A673 (cell line): ENCODE measurements at regions not wholly inside any gene's neighbourhood (a gene's known extent, or its start where the extent isn't known, plus 50 kb on each side); places are given as distances from the start of the nearest gene placed in this dataset.

Source experiments
- BruUV-seq: library from RNA; stranded (reverse); fragments of 400-500 nt; replicated peaks from 2 replicates; lab custom pipeline; 2021; lab: Mats Ljungman, UMichigan
- CTCF ChIA-PET: fragments of 300-600 bp; sonication (Branson Sonifier 250); formaldehyde crosslinking; loops from one replicate; lab custom pipeline; 2022; ENCODE audit warnings: antibody characterized with exemption; lab: Charles Lee
- POLR2A ChIA-PET: fragments of 300-600 bp; sonication (Branson Sonifier 250); formaldehyde crosslinking; loops from one replicate; lab custom pipeline; 2022; ENCODE audit warnings: antibody characterized with exemption; ENCODE audit not compliant: low non-redundant PET; lab: Charles Lee
- DNase-seq: peaks from one replicate; pipeline ENCODE4 v3.0.0-alpha.2; 2015; ENCODE audit warnings: low spot score
- H3K27ac ChIP-seq: fragments of 200-600 bp; sonication (generic); 2 replicates; pipeline ENCODE4 v1.5.1; 2016; ENCODE audit warnings: mixed run types, low read depth, mild to moderate bottlenecking, mixed read lengths, antibody characterized with exemption, low read length; ENCODE audit not compliant: poor library complexity, severe bottlenecking
- H3K27me3 ChIP-seq: fragments of 200-600 bp; sonication (generic); replicated peaks from 2 replicates; pipeline ENCODE4 v1.6.1; 2017; ENCODE audit warnings: mixed run types, low read depth, mild to moderate bottlenecking, mixed read lengths, antibody characterized with exemption, low read length; ENCODE audit not compliant: insufficient read depth, poor library complexity
- H3K36me3 ChIP-seq: fragments of 200-600 bp; sonication (generic); 2 replicates; pipeline ENCODE4 v1.6.1; 2016; ENCODE audit warnings: mixed run types, mild to moderate bottlenecking, mixed read lengths, antibody characterized with exemption, low read length; ENCODE audit not compliant: insufficient read depth, poor library complexity, severe bottlenecking
- H3K4me1 ChIP-seq: fragments of 200-600 bp; sonication (generic); 2 replicates; pipeline ENCODE4 v1.6.1; 2017; ENCODE audit warnings: mixed run types, mild to moderate bottlenecking, mixed read lengths, antibody characterized with exemption, low read length; ENCODE audit not compliant: insufficient read depth, poor library complexity, severe bottlenecking
- H3K4me3 ChIP-seq: fragments of 200-600 bp; sonication (generic); 2 replicates; pipeline ENCODE4 v1.5.1; 2016; ENCODE audit warnings: low read depth, mixed run types, mild to moderate bottlenecking, mixed read lengths, low read length; ENCODE audit not compliant: poor library complexity, severe bottlenecking
- H3K9me3 ChIP-seq: fragments of 200-600 bp; sonication (generic); 2 replicates; pipeline ENCODE4 v1.6.1; 2016; ENCODE audit warnings: mixed run types, low read depth, mild to moderate bottlenecking, mixed read lengths, antibody characterized with exemption, low read length; ENCODE audit not compliant: poor library complexity, severe bottlenecking
- CTCF ChIP-seq: fragments of 300-800, 200-600 bp; sonication (generic); conservative IDR thresholded peaks from 2 replicates; pipeline ENCODE4 v1.5.1; 2017; ENCODE audit warnings: low read depth, mild to moderate bottlenecking, antibody characterized with exemption, low read length, moderate library complexity, mixed read lengths
- EZH2 ChIP-seq: fragments of 200-600 bp; sonication (generic); IDR thresholded peaks from 2 replicates; pipeline ENCODE4 v1.6.1; 2017; ENCODE audit warnings: borderline replicate concordance, low read depth, mild to moderate bottlenecking, mixed read lengths, antibody characterized with exemption, low read length; ENCODE audit not compliant: poor library complexity, severe bottlenecking
- intact Hi-C: fragments of 100-400 bp; cut with micrococcal nuclease; formaldehyde crosslinking; loops from one replicate; pipeline ENCODE4 v1.10.0; 2022; ENCODE audit not compliant: unreplicated experiment

GRCh38 chr9:108579757-108580439 lies 275.9 kb downstream of the ACTL7B start:
- POLR2A ChIA-PET = no interaction called here
- TF ChIP-seq EZH2 (no peak), CTCF (no peak)
- intact Hi-C loops = no loop called here
- Histone ChIP-seq H3K27ac (no peak overlapping the region), H3K4me1 (peaks cover 11% of the 10 kb centered on the region), H3K9me3 (no peaks in the 10 kb centered on the region), H3K4me3 (no peak overlapping the region), H3K36me3 (no peaks in the 10 kb centered on the region), H3K27me3 (no peaks in the 10 kb centered on the region)
- DNase-seq = peak; percentile 82
- no TSS peak for BruUV-seq
- CTCF ChIA-PET = no interaction called here

DNA sequence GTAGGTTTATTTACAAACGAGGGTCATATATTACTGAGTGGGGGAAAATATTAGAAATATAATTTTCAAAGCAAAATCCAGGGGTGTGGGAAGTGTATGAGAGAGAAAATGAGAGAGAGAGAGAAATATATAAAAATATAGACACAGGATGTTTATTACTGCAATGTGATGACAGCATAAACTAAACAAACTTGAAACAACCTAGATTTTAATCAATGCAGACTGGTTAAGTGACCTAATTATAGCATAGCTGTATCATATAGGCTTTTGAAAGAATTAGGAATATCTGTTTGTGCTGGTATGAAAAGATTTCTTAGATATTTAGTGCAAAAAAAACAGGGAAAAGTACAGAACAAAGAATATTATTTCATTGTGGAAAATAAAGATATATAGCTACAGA lies 280.5 kb downstream of the ACTL7B start:
- no peak for TF ChIP-seq CTCF
- no peak for TF ChIP-seq EZH2
- Histone ChIP-seq H3K27ac (no peak overlapping the region), H3K9me3 (no peaks in the 10 kb centered on the region), H3K4me3 (no peak overlapping the region), H3K27me3 (no peaks in the 10 kb centered on the region), H3K36me3 (no peaks in the 10 kb centered on the region), H3K4me1 (peaks cover 4% of the 10 kb centered on the region)
- intact Hi-C loops = no loop called here
- ChIA-PET CTCF (no interaction called here), POLR2A (no interaction called here)
- no peak for DNase-seq
- BruUV-seq = no TSS peak

GRCh38 chr9:108569624-108570023 lies 286.2 kb downstream of the ACTL7B start:
- intact Hi-C loops = loop anchor here (5.0 kb wide), 3 partner anchors 193 to 1102 kb away; no protein-coding TSS in a partner anchor
- Histone ChIP-seq H3K4me1 (no peaks in the 10 kb centered on the region), H3K4me3 (no peak overlapping the region), H3K27ac (no peak overlapping the region), H3K27me3 (no peaks in the 10 kb centered on the region), H3K36me3 (no peaks in the 10 kb centered on the region), H3K9me3 (no peaks in the 10 kb centered on the region)
- ChIA-PET CTCF (no interaction called here), POLR2A (no interaction called here)
- BruUV-seq = no TSS peak
- no peak for TF ChIP-seq CTCF
- no peak for TF ChIP-seq EZH2
- no peak for DNase-seq
